ENCODE measurements at regions not wholly inside any gene's neighbourhood (a gene's known extent, or its start where the extent isn't known, plus 50 kb on each side); places are given as distances from the start of the nearest gene placed in this dataset.
A peak's percentile ranks its signal among the peaks of the same experiment; 100 is the strongest.

DNA sequence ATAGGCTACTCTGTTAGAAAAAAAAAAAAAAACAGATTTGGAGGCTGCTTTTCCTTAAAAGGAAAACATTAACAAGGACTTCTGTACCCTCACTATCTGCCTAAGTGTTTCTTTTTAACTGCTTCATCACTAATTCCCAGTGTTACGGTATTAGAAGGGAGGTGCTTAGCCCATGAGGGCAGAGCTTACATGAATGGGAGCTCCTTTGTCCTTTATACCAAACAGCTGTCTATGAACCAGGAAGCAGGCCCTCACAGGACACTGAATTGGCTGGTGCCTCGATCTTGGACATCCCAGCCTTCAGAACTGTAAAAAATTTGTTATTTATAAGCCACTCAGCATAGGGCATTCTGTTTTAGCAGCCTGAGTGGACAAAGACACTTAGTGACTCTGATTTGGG is 215.6 kb upstream of the NRSN1 start:
- DNase-seq (ENCODE audit: low read depth), result no peak

DNA sequence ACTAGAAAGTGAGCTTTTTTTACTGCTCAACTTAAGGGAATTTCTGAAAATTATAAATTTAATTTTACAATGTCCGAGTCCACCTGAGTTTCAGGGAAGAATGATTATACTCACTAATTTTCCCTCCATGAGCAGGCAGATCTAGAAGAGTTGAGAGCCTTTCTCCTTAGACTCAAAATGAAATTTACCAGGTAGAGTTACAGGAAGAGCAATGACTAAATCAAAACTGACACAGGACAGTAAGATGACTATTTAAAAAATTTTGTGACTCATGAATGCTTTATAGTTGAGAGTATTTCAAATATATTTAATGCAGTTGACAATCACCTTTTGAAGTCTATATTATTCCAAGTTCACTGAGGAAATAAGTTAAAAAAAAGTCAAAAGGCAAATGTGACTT is 198.1 kb upstream of the NRSN1 start:
- DNase-seq (ENCODE audit: low read depth), result no peak

DNA sequence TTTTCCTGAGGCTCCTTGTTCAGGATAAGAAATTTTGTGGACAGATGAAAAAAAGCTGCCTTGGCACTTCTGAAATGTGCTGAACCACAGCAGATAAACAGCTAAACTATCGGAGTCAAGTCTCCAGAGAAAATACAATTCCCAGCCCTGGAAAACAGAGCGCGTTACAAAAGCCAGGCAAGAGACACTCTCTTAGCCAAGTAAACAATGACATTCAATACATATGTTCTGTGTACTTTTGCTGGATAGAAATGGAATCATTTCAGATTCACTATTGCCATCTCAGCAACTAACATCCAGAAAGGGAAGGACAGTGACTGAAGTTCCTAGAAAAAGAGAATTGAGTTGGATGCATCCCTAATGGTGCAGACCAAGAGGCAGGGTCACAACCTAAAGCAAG is 196.8 kb upstream of the NRSN1 start:
- no peak for DNase-seq (ENCODE audit: low read depth)

DNA sequence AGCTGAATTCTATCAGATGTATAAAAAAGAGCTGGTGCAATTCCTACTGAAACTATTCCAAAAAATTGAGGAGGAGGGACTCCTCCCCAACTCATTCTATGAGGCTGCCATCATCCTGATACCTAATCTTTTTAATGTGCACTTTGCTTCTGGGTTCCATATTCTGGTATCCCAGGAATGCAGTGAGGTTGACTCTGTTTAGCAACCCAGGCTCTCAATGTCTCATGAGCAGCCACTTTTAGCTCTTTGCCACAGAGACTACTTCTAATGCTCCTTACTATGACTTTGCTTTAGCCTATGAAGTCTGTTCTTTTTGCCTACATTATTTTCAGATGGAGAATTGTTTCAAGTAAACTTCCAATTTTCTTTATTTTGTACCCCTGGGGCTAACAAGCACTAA is 185.5 kb upstream of the NRSN1 start:
- DNase-seq (ENCODE audit: low read depth), result no peak

DNA sequence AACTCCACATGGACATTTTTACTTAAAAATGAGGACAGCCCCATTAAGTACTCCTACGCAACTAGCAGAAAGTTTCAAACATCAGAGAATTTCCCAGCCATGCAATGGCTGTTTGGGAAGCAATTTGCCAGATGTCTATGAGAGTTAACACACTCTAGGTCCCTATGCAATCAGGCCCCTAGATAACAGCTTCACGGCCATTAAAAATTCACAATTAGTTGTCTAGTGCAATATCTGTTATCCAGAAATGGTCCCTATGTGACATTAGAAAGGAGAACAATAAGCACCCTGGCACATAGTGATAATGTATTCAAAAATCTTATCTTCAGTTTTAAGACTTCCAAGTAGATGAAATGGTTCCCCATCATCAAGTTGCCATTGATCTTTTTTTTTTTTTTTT is 174.3 kb upstream of the NRSN1 start:
- DNase-seq (ENCODE audit: low read depth), result no peak

DNA sequence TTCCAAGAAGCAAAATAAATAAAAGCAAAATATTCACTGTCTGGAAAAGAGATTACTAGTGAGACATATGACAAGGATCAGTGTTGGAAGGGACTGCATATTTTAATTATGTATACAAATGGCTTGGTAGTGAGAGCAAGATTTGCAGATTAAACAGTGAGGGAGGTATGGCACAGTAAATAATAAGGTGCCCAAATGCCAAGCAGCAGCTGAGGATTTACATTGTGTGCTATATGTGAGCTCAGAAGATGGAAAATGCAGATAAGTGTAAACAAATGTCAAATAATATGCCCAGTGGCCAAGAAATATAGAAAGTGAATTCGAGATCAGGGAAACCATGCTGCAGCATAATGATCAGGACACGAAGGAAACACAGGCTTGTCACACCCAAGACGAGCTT is 173.8 kb upstream of the NRSN1 start:
- no peak for DNase-seq (ENCODE audit: low read depth)

DNA sequence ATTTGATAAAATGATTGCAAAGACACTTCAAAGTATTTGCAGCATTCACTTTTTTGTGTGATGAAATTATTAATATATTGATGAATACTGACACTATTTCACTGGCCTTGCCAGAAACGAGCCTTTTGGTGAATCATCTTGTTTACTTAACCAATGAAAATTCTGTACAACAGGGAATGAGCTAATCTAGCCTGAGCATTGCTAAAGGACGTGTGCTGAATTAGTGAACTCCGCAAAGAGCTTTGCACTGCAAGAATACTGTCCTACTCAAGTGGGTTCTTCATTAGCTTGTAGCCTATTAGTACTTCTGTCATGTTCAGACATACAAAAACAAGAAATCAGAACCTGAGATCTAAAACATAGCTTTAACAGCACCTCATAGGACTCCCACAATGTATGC is 172.0 kb upstream of the NRSN1 start:
- DNase-seq (ENCODE audit: low read depth), result no peak

DNA sequence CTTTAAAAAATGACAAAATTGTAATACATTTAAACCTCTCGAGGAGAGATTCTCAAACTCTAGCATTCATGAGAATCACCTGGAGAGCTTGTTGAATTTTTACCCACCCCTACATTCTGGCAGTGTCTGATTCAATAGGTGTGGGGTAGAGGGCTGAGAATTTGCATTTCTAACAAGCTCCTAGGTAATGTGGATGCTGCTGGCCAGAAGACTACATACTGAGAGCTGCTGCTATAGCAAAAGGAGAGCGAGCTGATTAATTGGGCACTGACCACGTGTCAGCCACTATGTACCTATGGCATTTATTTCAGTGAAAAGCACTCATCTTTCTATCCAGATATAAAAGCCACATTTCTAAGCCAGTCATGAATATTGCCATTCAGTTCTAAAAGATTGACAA is 169.0 kb upstream of the NRSN1 start:
- DNase-seq (ENCODE audit: low read depth), result no peak

DNA sequence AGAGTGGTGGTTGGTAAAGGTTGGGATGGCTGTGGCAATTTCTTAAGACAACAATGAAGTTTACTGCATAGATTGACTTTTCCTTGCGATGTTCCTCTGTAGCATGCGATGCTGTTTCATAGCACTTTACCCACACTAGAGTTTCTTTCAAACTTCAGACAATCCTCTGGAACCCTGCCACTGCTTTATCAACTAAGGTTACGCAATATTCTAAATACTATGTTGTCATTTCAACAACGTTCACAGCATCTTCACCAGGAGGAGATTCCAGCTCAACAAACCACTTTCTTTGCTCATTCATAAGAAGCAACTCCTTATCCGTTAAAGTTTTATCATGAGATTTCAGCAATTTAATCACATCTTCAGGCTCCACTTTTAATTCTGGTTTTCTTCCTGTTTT is 161.2 kb upstream of the NRSN1 start:
- DNase-seq (ENCODE audit: low read depth), result no peak

DNA sequence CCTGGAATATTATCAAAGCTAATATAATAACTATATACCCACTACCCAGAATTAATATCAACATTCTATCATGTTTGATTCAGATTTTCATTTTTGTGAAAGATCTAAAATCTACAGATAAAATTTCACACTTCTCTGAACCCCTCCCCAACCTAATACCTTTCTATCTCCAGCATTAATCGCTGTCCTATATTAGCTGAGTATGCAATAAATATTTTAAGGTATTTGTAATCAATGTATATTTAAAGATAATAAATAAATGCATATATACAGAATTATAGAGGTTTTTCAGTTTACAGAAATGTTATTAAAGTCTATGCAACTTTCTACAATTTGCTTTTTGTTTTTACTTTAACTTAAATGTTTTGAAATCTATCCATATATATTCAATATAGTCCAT is 156.7 kb upstream of the NRSN1 start:
- DNase-seq (ENCODE audit: low read depth), result no peak

DNA sequence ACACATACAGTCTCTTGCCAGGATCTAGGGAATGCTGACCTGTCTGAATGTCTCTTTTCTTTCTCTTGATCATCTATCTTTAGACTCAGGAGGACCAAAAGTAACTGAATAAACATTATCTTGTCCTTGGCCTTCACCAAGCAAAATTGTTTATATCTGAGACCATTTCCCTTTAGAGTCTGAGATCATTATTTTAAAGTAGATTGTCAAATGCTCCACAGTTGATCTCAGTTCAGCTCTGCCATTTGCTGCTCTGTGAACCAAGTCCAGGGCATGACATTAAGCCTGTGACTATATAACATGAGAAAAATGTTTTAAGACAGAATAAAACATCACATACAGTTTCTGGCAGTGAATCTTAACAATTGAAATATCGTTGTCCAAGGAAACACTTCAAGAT is 148.3 kb upstream of the NRSN1 start:
- DNase-seq (ENCODE audit: low read depth), result no peak

DNA sequence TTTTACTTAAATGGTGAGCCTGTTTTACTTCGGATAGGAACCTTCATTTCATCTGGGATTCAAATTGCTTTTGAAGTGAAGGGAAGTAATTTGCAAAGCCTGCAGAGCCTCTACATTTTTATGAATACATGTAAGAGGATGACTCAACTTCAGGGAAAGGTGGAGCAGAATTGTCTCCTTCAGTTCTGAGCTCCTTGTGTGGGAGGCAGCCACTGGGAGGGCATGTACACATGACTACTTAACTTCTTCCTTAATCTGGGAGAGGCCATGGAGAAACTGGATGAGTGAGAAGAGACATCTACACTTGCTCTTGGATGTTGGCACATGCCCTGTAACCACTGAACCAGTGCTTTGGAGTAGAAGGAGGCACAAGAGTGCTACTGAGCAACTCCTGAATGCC is 145.1 kb upstream of the NRSN1 start:
- peak; percentile 6 for DNase-seq (ENCODE audit: low read depth)

DNA sequence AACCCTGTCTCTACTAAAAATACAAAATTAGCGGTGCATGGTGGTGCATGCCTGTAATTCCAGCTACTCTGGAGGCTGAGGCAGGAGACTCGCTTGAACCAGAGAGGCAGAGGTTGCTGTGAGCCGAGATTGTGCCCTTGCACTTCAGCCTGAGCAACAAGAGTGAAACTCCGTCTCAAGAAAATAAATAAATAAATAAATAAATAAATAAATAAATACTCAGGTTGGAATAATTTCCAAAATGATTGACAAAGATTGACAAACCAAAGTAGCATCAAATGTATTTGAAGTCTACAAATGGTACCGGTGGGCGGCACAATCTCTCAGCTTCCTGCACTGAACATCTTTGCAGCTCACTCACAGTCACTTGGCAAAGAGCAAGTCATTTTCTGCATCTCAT is 144.1 kb upstream of the NRSN1 start:
- no peak for DNase-seq (ENCODE audit: low read depth)

DNA sequence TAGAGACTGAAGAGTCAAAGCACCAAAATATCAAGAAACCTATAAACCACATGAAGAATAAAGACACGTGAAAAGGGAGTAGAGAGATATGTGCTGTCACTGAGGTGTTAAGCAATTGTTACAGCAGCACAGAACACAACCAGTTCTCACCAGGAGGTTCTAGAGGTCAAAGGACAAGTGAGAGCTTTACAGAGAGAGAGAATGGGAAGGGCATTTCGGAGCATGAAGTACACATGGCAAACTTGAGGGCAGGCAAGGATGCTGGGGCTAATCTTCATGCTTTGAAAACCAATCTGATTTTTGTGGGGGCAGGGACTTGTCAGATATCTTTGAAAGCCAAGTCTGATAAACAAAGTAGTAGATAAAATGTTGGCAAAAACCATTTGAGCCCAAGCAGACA is 142.3 kb upstream of the NRSN1 start:
- DNase-seq (ENCODE audit: low read depth), result no peak

DNA sequence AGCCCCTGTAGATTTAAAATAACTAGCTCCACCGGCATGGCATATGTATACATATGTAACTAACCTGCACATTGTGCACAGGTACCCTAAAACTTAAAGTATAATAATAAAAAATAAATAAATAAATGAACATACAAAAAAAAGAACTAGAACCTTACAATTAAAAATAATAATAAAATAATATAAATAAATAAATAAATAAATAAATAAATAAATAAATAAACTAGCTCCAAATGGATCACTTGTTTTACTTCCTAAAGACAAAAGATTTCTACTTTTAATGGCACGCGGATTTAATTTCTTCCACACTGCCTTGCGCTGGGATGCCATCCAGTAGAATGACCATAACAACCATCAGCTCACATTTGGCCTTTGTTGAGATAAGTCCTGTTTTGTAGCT is 141.0 kb upstream of the NRSN1 start:
- no peak for DNase-seq (ENCODE audit: low read depth)

DNA sequence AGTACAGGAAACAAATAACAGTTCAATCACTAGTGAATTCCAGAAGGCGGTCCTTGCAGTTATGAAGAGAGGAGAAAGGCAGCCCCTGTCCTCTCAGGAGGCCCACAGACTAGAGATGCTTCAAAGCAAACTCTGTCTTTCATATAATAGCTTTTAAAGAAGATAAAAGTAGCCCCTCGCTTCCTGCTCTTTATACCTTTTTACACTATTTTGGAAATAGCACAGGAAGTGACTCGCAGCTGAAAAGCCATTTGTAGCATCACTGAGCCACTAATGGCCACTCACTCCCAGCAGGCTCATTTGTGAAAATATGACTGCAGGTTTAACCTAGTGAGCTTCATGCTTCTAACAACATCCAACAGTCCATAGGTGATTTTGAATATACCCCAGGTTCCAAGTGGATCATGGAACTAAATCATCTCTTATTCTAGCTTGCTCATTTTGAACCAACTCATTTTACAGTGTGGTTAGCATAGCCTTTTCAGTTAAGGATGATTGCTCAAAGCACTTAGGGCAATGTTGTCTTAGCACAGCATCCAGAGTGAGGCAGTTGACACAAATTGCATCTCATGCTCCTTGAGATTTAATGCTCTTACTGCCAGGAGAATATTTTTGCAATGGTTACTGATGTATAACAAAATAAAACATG is 136.0 kb upstream of the NRSN1 start:
- no peak for DNase-seq (ENCODE audit: low read depth)

DNA sequence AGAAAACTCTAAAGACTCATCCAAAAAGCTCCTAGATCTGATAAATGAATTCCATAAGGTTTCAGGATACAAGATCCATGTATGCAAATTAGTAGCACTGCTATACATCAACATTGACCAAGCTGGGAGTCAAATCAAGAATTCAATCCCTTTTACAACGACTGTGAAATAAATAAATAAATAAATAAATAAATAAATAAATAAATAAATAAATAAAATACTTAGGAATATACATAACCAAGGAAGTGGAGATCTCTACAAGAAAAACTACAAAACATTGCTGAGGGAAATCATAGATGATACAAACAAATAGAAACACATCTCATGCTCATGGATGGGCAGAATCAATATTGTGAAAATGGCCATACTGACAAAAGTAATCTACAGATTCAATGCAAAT is 132.0 kb upstream of the NRSN1 start:
- no peak for DNase-seq (ENCODE audit: low read depth)

DNA sequence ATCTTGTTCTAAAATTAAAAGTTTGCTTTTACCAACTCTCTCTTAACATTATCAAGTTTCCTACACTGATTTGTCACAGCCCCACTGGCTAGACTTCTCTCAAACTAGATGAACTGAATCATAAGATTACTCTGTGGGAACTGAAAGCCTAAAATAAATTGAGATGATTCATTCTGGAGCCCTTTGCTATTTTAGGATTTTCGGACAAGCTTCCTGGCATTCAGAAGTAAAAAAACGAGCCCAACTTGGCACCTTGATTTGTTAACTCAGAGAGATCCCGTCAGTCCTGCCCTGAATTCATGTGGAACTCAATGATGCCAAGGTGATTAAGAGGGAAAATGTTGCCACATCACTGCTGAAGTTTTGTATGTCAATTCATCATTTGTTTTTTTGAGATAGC is 122.0 kb upstream of the NRSN1 start:
- peak; percentile 20 for DNase-seq (ENCODE audit: low read depth)

DNA sequence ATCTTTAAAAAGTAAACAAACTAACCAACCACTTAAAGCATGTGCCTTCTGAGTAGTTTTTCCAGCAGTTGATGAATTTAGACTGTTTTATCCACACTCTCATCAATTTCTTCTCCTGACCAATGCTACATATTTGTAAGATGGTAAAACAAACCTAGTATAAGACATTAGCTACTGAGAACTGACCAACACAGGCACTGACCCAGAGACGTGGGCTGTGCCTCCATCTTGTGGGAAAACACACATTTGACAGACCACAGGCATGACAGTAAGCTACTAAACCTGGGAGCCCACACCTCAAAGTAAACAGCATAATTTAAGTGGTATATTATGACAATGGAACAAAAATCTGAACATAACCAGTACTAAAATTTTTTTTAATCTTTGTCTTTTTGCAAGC is 121.4 kb upstream of the NRSN1 start:
- DNase-seq (ENCODE audit: low read depth), result no peak

DNA sequence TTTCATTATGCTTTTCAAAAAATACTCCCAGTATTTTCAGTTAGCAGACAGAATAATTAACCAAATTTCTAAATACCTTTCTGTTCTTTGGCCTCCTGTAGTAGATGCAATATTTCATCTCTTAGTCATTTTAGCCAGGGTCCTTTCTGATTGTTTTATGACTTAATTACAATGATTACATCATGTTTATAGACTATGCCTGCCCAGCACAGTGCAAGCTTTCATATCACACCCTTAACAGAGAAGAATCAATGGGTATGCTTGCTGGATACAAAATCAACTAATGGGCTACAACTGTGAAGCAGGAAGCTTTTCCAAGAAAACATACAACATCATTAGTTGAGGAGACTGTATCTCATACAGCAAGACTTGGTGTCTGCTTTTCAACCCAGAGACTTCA is 119.8 kb upstream of the NRSN1 start:
- DNase-seq (ENCODE audit: low read depth), result no peak

DNA sequence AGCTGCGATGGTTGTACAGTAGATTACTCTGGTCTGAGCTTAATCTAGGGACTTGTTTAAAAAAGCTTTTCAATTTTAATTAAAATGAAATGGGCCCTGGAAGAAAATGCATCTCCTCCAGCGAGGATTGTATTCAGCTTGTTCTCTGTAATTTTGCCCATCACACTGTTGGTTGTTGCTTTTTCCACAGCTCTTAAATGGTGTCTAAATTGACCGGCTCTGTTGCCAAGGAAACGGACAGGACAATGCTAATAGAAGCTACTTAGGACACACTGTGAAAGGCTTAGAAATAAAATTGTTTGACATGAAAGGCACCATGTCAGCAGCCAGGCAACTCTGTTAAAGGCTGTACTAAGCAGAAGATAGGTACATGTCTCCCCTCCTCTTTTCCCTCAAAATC is 116.7 kb upstream of the NRSN1 start:
- no peak for DNase-seq (ENCODE audit: low read depth)

DNA sequence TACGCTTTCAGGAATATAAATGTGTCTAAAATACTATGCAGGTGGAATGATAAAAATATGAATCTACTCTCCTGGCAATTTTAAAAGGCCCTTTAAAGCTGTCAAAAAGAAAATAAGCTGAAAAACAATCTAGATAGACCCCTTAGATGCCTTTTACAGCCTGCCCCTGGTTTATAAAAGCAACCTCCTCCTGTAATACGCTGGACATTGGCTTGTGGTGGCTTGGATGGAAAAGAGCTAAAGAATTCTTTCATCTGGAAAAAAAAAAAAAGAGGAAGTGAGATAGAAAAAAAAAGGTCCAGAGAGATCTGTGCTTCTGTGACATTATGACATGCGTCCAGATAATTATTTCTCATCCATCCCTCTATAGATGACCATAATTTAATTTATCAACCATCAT is 115.9 kb upstream of the NRSN1 start:
- DNase-seq (ENCODE audit: low read depth), result no peak

DNA sequence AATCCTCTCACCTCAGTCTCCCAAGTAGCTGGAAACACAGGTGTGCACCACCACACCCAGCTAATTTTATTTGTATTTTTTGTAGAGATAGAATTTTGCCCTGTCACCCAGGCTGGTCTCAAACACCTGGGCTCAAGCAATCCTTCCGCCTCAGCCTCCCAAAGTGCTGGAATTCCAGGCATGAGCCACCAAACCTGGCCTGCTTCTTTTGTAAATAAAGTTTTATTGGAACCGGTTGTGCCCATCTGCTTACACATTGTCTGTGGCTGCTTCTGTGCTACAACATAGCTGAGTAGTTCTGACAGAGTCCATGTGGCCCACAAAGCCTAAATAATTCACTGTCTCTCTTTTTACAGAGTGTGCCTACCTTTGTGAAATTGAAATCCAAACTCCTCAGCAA is 109.7 kb upstream of the NRSN1 start:
- no peak for DNase-seq (ENCODE audit: low read depth)

DNA sequence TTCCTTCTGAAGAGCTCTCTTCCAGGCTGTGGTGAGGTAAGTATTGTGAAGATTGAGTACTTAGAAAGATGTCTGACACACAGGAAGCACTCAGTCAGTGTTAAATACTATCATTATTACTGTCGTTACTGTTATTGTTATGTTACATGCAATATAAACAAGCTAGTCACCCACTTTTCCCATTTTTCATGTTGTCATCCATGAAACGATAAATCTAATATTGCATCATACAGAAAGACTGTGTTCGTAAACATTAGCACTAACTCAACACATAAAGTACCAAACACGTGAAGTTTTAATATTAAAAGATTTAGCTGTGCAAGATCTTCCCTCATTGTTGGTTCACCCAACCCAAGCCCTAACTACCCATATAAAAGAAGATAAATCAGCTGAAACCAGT is 109.2 kb upstream of the NRSN1 start:
- DNase-seq (ENCODE audit: low read depth), result no peak

DNA sequence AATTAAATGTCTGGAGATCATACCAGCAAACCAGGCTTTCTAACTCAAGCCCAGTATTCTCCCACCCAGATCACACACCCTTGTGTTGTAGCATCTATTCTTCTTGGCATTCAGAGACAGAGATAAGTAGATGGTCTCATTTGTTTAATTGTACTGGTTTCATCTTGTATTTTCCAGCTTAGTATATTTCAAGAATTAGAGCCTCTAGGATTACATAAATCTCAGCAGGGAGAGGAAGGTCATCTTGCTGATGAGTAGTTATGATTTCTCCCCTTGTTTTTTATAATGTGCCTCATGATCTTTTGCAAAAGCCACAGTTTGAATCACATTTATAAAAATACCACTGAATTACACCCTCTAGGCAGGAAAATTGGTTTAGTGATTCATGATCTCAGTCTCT is 106.6 kb upstream of the NRSN1 start:
- no peak for DNase-seq (ENCODE audit: low read depth)
